ENCODE measurements at regions not wholly inside any gene's neighbourhood (a gene's known extent, or its start where the extent isn't known, plus 50 kb on each side); places are given as distances from the start of the nearest gene placed in this dataset.

GRCh38 chr10:131698232-131698631 is 202.6 kb upstream of the PPP2R2D start:
- no peak for TF ChIP-seq CTCF (conservative IDR thresholded peaks at IDR 0.05)
- no peak overlapping the region for H3K27ac ChIP-seq

- no peak for TF ChIP-seq CTCF (conservative IDR thresholded peaks at IDR 0.05)
- H3K27ac ChIP-seq = no peak overlapping the region
Measured at GRCh38 chr10:131698986-131699385, 201.8 kb upstream of the PPP2R2D start.

GRCh38 chr10:131700032-131700431 is 200.8 kb upstream of the PPP2R2D start:
- no peak overlapping the region for H3K27ac ChIP-seq
- TF ChIP-seq CTCF (conservative IDR thresholded peaks at IDR 0.05) = no peak

GRCh38 chr10:131700506-131700905 is 200.3 kb upstream of the PPP2R2D start:
- TF ChIP-seq CTCF (conservative IDR thresholded peaks at IDR 0.05) = no peak
- no peak overlapping the region for H3K27ac ChIP-seq

- no peak overlapping the region for H3K27ac ChIP-seq
- no peak for TF ChIP-seq CTCF (conservative IDR thresholded peaks at IDR 0.05)
Measured at GRCh38 chr10:131701131-131701947, 199.5 kb upstream of the PPP2R2D start.

- H3K27ac ChIP-seq = no peak overlapping the region
- no peak for TF ChIP-seq CTCF (conservative IDR thresholded peaks at IDR 0.05)
Measured at GRCh38 chr10:131702531-131703356, 198.1 kb upstream of the PPP2R2D start.

- no peak overlapping the region for H3K27ac ChIP-seq
- no peak for TF ChIP-seq CTCF (conservative IDR thresholded peaks at IDR 0.05)
Measured at GRCh38 chr10:131703541-131703940, 197.3 kb upstream of the PPP2R2D start.

Data from VCaP (cell line).